SKM-1 (cell line): ENCODE measurements at regions not wholly inside any gene's neighbourhood (a gene's known extent, or its start where the extent isn't known, plus 50 kb on each side); places are given as distances from the start of the nearest gene placed in this dataset.

Source experiments
- DNase-seq: peaks from one replicate; lab custom pipeline; 2025; ENCODE audit not compliant: unreplicated experiment; lab: John Stamatoyannopoulos, UW

DNA sequence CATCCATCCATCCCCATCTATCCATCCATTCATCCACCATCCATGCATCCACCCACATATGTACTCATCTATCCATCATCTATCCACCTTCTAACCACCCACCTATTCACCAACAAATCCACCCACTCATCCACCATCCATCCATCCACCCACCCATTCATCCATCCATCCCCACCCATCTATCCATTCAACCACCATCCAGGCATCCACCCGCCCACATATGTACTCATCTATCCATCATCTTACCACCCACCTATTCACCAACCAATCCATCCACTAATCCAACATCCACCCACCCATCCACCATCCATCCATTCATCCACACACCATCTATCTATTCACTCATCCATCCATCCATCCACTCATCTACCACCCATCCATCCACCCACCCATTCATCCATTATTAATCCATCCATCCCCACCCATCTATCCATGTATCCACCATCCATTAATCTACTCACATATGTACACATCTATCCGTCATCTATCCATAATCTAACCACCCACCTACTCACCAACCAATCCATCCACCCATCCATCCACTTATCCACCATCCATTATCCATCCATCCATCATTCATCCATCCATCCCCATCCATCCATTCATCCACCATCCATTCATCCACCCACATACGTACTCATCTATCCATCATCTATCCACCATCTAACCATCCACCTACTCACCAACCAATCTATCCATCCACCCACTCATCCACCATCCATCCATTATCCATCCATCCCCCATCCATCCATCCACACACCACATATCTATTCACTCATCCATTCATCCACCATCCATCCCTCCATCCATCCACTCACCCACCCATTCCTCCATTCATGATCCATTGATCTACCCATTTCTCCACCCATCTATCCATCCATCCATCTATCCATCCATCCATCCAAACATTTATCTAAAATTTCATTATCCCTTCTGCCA is 940.0 kb downstream of the BRD1 start:
- no peak for DNase-seq

DNA sequence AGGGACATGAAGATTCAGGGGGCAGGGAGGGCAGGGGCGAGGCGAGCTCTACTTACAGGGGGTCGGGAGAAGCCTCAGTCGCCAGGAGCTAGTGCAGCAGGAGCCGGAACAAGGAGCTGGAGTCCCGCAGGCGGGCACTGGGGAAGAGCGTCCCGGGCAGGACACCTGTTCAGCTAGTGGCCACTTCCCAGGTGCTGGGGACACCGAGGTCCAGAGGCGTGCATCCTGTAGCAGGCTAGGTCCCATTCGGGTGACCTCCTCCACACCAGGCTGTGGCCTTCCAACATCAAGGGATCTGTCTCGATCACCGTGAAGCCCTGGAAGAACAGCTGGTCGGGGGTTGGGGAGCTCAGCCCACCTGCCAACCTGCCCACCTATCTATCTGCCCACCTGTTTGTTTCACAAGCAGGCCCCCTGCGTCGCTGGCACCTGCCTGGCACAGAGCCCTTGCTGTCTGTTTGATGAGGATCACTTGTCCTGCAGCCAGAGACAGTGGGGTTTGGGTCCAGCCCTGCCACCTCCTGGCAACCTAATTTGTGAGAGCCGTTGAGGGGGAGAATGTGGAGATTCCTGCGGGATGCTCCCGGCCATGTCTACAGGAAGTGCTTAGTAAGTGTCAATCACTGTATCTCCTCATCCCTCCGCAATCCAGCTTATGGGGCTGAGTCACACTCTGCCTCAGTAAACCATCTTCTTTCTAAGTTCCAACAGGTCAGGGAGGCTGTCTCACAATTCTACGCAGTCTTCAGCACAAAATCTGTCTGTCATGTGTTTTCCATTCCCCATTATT is 940.9 kb downstream of the BRD1 start:
- DNase-seq = no peak

DNA sequence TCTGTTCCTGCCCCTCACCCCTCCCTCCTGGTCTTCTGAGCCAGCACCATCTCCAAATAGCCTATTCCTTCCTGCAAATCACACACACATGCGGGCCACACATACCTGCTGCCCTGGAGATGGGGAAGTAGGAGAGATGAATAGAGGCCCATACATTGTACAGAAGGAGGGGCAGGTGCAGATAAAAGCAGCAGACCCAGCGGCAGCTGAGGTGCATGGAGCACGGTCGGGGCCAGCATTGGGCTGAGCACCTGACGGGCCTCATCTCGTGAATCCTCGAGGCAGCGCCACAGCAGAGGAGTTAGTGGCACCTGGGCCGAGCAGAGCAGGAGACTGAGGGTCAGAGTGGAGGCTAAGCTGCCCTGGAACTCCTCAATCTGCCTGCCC is 941.8 kb downstream of the BRD1 start:
- no peak for DNase-seq

DNA sequence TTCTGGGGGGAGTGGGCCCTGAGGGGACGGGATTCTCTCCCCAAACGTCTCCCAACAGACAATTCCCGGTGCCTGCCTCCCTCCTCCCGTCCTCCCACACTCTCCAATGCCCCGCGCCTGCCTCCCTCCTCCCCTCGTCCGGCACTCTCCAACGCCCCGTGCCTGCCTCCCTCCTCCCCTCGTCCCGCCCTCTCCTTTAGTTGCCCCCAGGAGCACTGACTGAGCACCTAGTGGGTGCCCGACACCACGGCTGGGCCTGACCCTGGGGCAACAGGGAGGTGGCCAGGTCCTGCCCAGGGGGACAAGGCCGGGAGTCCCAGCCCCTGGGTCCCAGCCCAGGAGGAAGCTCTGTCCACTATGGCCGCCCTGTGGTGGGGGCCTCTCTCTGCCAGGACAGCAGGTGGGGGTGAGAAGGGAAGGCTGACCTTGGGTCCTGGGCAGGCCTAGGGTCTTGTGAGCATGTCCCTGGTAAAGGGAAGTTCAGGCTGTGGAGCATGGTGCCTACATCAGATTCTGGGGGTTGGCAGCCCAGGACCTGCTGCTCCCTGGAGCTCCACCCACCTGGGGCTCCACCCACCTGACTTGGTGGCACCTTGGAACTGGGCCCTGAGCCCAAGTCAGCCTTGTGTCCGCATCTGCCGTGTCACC is 942.3 kb downstream of the BRD1 start:
- DNase-seq = no peak

DNA sequence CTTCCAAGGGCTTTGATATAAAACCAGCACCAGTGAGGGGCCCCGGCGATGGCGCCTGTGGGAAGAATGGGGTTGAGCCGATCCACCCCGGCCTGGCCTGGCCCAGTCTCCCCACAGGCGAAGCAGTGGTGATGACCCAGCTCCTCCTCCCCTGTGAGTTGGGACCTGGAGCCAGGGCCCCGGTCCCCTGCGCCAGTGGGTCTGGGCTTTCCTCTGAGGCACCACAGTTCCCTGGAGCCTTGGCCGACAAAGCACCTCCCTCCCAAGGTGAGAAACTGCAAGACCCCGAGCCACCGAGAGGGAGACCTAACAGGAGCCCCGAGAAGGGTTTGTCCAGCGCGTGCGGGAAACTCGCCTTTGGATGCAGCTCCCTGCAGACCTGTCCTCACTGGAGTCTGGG is 942.9 kb downstream of the BRD1 start:
- no peak for DNase-seq

DNA sequence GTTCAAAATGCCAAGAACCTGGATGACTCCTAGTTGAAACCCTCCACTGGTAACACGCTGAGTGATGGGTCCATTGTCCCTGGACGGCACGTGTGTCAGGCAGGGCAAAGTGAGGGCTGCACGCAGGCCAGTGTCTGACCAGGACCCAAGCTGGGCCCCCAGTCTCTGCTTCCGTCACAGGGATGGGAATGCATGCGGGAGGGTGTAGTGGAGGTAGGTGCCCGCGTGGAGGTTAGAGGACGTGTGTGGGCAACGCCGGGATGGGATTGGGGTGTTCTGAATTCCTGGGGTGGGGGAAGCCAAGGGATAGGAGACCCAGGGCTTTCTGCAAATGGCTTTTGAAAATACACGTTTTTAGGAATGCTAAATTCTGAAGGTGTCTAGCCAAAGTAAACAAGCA is 943.3 kb downstream of the BRD1 start:
- DNase-seq = no peak

DNA sequence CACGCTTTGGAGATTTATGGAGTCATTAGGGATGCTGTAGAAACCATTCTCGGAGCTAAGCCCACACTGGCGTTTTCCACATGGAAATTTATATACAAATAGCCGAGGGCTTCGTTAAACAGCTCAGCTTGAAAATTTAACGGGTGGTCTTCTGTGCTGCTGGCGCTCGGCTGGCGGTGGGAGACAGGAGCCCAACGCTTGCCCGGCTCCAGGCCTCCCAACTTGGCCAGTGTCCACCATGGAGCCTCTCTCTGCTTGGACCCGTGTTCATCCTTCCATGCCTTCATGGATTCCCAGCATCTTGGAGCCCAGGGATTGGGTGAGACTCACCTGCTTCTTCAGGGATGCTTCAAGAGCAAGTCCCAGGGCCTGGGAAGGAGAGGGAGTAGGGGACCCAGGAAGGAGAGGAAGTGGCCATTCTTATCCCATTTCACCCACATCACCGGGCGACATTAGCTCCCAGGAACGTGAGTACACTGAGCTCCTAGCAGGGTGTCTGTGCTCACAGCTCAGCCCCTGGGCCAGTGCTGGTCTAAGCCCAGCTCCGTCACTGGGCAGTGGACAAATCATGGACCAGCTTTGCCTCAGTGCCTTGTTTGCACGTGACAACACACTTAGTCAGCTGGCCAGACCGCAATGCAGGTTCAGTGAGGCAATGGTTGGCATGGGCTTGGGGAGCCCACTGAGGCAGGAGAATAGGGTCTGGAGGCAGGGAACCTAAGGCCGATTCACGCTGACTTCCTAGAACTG is 944.3 kb downstream of the BRD1 start:
- no peak for DNase-seq

DNA sequence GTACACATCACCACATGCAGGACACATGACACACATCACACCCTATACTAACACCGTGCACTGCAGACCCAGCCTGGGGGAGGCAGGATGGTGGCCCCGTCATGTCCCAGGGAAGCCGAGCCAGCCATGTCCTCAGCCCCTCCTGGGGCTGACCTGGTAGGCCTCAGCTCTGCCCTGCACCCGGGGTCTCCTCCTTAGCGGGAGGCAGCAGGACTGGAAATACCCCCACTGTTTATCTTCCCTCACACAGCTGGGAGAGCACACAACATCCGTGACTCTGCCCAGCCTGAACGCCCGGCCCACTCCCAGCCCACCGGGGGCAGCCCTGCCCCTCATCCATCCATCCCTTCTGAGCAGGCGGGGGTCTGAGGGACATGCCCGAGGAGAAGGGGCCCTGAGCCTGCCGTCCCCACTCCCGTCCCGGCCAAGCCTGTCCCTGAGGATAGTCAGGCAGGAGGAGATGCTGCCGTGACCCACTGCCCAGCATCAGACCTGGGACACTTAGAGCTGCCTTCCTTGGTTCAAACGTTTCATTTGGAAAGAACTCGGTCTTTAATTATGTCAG is 945.0 kb downstream of the BRD1 start:
- DNase-seq = no peak

DNA sequence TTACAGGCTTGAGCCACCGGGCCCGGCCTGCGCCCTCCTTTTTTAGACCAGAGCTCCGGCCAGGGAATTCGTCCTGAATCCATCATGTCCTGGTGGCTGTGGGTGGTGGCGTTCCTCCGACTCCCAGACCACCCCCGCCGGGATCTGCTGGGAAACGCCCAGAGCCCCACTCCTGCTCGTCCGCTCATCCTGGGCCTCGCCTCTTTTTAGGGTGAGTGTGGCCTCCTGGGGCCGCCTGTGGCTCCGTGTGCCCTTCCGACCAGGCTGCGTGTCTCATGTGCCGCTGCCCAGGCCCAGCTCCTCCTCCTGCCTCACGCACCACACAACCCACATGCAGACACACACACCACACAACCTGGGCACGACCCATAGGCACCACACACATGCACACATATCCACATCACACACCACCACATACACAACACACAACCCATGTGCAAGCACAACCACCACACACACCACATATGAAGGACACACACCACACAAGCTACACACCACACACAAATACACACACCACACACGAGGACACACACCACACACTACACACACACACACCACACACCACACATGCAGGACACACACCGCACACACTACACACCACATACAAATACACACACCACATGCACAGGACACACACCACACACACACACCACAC is 946.2 kb downstream of the BRD1 start:
- DNase-seq = no peak

DNA sequence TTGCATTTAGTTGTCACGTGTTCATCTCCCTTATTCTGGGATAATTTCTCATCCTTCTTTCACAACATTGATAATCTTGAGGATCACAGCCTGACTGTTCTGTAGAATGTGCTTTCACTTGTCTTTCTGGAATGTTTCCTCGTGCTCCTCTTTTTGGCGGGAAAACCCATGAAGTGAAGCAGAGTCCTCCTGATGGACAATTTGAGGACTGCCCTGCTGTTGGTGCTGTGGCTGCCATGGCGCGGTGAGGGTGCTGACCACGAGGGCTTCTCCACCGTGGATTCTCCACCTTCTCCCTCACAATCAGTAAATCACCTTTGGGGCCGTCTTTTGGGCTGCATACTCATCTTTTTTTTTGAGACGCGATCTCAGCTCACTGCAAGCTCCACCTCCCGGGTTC is 946.9 kb downstream of the BRD1 start:
- DNase-seq = no peak

DNA sequence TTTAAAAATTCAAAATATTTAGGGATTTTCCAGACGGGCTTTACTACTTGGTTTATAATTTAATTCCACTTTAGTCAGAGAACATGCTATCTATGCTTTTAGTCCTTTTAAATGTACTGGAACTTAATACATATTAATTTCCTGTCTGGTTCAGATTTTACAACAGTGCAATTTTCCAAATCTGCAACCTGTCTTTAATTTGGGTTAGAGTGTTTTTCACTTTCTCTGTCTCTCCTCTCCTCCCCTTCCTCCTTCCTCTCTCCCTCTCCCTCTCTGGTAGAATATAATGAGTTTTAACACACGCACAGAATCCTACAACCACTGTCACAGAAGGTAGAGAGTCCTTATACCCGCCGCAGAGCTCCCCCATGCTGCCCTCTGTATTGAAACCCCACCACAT is 950.7 kb downstream of the BRD1 start:
- no peak for DNase-seq

DNA sequence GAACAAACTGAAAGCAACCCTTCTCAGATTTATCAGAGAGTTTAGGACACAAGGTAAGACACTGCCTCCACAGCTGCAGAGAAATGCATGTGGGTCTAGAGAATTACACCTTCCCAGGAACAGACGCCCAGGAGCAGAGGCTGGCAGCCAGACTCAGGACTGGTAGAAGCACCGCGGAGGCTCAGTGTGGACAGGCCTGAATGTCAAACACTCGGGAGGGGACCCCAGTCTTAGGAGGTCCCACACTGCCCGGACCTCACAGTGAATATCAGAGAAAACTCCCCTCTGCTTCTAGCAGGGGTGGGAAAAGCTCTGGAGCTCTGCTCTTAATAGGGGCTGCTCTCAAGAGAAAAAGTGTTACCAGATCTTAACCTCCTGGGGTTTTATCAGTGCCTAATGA is 952.7 kb downstream of the BRD1 start:
- no peak for DNase-seq

DNA sequence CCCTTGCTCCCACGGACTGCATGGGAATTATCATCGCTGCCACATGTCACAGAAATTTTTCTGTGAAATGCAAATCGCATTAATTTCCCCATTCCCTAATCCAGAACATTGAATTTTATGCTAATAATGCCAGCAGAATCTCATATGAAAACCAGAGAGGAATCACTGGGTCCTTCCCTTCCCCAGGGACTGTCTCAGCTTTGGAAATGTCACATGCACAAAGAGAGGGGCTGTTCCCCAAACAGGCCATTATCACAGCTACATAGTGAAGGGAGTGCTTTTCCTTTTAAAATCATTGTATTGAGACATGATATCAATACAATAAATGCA is 954.5 kb downstream of the BRD1 start:
- no peak for DNase-seq

DNA sequence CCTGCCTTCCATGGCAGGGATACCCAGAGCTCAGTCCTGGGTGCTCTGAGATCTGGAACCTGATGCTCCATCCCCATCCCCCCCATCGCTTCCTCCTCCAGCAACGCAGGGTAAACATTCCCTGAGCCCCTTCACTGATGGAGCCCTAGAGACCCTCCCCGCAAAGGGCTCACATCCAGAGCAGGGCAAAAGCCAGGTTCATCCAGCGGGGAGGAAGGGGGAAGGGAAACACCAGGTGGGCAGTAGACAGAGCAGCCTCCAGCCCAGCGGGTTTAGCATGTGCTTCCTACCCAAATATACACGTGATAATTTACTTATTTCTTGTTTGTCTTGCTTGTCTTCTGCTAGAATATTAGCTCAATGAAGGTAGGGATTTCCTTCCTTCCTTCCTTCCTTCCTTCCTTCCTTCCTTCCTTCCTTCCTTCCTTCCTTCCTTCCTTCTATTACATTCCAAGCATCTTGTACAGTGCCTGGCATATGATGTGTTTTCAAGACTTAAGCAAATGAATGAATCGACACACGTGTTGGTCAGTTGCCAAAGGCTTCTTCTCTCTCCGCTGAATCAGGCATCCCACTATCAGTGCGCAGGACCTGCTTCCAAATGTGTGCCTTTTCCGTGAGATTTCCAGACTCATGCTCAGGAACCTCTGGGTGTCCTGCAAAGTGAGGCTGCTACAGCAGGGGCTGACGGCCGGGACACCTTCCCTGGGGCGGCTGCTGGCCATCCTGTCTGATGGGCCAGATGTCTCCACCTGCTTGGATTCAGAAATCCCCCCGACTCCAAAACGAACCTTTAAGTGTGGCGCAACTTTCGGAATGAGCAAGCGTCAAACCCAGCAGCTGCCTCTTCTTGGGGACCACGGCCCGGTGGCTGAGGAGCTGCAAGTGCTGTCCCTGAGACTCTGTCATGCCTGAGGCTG is 955.1 kb downstream of the BRD1 start:
- DNase-seq = no peak

DNA sequence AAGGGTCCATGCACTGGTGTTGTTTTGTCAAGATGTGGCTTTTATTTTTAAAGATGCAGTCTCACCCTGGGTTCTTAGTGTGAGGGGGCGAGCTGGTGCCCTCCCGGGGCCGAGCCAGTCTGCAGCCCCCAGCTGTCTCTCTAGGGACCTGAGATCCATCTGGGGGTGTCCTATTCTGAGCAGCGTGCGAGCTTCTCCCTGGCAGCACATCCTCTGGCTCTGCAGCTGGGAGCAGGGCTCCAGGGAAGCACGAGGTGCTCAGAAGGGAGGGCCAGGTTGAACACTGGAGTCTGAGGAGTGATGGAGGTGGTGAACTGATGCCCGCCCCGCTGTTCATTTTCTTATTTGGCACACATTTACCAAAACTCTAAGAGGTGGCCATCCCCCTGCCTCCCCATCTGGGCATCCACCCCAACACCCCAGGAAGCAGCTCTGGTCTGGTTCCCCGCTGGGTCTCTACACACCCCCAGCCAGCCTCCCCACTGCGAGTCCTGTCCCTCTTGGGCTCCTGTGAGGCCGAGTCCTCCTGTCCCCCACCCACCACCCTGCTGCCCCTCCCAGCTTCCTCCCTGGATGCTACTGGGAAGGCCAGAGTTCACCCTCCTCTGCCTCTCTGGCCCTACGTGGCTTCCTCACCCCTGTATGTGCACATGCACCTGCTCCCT is 956.4 kb downstream of the BRD1 start:
- no peak for DNase-seq

DNA sequence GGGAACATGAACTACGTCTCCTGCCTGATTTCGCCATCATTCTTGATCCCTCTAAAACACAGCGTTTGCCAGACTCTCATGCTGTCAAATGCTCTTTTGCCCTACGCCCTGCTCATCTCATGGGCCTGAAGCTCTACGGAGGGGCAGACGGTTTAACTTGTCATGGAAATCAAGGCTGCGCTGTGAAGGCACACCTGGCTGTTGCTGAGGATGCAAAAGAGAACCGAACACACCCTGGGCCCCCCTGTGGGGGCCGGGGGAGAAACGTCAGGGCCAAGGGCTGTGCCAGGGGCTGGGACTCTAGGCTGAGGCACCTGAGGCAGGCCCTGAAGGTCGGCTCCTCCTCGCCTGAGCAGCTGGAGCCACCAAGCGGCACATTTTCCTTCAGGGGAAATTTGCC is 957.2 kb downstream of the BRD1 start:
- no peak for DNase-seq

DNA sequence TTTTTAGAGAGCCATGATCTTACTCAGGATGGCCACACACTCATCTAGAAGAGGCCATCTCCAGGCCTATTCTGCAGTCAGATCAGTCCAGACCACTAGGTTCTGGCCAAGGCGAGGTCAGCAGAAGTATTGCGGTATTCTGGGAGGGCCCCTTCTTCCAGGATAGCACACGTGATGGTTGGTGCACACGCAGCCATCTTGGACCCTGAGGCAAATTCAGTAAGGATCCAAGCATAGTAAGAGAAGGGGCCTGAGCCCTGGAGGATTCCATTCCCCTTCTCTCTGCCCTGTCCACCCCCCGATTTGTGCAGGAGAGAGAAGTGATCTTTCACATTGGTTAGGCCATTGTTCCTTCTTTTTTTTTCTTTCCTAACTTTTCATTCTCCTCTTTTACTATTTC is 957.9 kb downstream of the BRD1 start:
- no peak for DNase-seq

DNA sequence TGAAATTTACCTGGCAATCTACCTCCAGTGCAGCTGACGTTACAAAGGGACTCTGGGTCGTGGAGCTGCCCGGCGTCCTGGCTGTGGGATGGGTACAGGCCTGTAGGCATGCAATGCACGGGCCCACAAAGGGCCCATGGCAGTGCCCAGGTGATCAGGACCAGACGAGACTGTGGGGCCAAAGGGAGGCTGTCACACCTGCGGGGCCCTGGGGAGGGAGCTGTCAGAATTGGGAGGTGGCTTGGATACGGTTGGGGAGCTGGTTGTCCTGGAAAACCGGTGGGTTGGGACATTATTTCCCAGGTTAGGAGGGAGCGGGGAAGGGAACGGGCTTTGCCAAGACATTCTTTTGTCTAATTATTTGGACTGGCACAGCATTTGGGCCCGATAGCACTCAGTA is 958.5 kb downstream of the BRD1 start:
- no peak for DNase-seq

DNA sequence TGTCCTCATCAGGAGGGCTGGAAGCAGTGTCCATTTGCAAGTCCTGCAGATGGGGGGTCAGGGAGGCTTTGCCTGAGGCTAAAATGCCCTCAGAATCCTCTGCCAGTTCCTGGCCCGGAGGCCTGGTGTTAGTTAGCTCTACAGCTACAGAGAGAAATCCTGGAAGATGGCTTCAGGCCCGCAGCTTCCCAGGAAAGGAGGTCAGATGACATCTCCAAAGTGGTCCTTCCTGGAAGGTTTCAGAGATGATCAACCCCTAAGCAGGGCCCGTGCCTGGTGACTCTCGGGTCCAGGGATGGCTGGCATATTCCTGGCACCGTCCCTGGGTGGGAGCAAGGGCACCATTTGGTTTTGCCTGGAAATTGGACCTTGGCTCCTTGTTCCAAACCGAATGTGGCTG is 959.1 kb downstream of the BRD1 start:
- DNase-seq = no peak
